HAP-1 (cell line): ENCODE measurements at regions not wholly inside any gene's neighbourhood (a gene's known extent, or its start where the extent isn't known, plus 50 kb on each side); places are given as distances from the start of the nearest gene placed in this dataset.
"Not testable (repeated sequence)": the region's sequence is repeated elsewhere in the genome, so short reads cannot be mapped to it uniquely, and the experiment has no call there.

Source experiments
- DNase-seq, 2 experiments: peaks; one replicate each; pipeline ENCODE4 v3.0.0-alpha.2; 2016 to 2020; ENCODE audit warnings: low spot score in 2 of 2
- H3K27me3 ChIP-seq: fragments of 250-450 bp; sonication (Bioruptor Pico); 2 replicates; pipeline ENCODE4 v1.5.1; 2020; ENCODE audit warnings: low read depth, mild to moderate bottlenecking, moderate library complexity
- H3K36me3 ChIP-seq: fragments of 250-450 bp; sonication (Bioruptor Pico); replicated peaks from 2 replicates; pipeline ENCODE4 v1.5.1; 2020; ENCODE audit warnings: mild to moderate bottlenecking
- H3K4me1 ChIP-seq: fragments of 250-450 bp; sonication (Bioruptor Pico); 2 replicates; pipeline ENCODE4 v1.5.1; 2020; ENCODE audit warnings: mild to moderate bottlenecking
- H3K4me3 ChIP-seq: fragments of 250-450 bp; sonication (Bioruptor Pico); 2 replicates; pipeline ENCODE4 v1.5.1; 2020; ENCODE audit warnings: mild to moderate bottlenecking, moderate library complexity
- H3K9me3 ChIP-seq: fragments of 250-450 bp; sonication (Bioruptor Pico); 2 replicates; pipeline ENCODE4 v1.5.1; 2020; ENCODE audit warnings: mild to moderate bottlenecking, moderate library complexity
- in situ Hi-C: fragments of 300-500 bp; cut with MboI; formaldehyde crosslinking; loops from 3 replicates; pipeline ENCODE4 v1.14.3; 2020; ENCODE audit warnings: low sequenced_read_pairs, inconsistent platforms, mixed read lengths

- H3K27me3 ChIP-seq, DNase-seq, H3K36me3 ChIP-seq, H3K4me3 ChIP-seq, in situ Hi-C loops, H3K9me3 ChIP-seq, H3K4me1 ChIP-seq: not testable (repeated sequence)
These were observed 315.4 kb downstream of the NAF1 start for GRCh38 chr4:162851241-162851758.

- no peaks in the 10 kb centered on the region for H3K9me3 ChIP-seq
- no peak for DNase-seq
- in situ Hi-C loops, result no loop called here
- H3K4me3 ChIP-seq, result no peak overlapping the region
- no peaks in the 10 kb centered on the region for H3K36me3 ChIP-seq
- no peaks in the 10 kb centered on the region for H3K27me3 ChIP-seq
- H3K4me1 ChIP-seq, result no peaks in the 10 kb centered on the region
These were observed 316.8 kb downstream of the NAF1 start for GRCh38 chr4:162849937-162850336.

GRCh38 chr4:162847945-162848549, 318.6 kb downstream of the NAF1 start:
- Histone ChIP-seq H3K4me1 (no peaks in the 10 kb centered on the region), H3K9me3 (no peaks in the 10 kb centered on the region), H3K4me3 (no peak overlapping the region), H3K36me3 (no peaks in the 10 kb centered on the region), H3K27me3 (no peaks in the 10 kb centered on the region)
- no peak for DNase-seq
- in situ Hi-C loops, result no loop called here

- in situ Hi-C loops, result no loop called here
- no peak for DNase-seq
- H3K36me3 ChIP-seq, result no peaks in the 10 kb centered on the region
- H3K27me3 ChIP-seq, result no peaks in the 10 kb centered on the region
- H3K4me1 ChIP-seq, result no peaks in the 10 kb centered on the region
- H3K9me3 ChIP-seq, result no peaks in the 10 kb centered on the region
- H3K4me3 ChIP-seq, result no peak overlapping the region
These were observed 324.9 kb downstream of the NAF1 start for GRCh38 chr4:162841753-162842152.

- Histone ChIP-seq H3K36me3 (no peaks in the 10 kb centered on the region), H3K4me1 (no peaks in the 10 kb centered on the region), H3K4me3 (no peak overlapping the region), H3K27me3 (no peaks in the 10 kb centered on the region), H3K9me3 (no peaks in the 10 kb centered on the region)
- DNase-seq, result no peak
- in situ Hi-C loops, result no loop called here
These were observed 326.9 kb downstream of the NAF1 start for GRCh38 chr4:162839814-162840213.

- Histone ChIP-seq H3K36me3 (no peaks in the 10 kb centered on the region), H3K4me1 (no peaks in the 10 kb centered on the region), H3K4me3 (no peak overlapping the region), H3K9me3 (no peaks in the 10 kb centered on the region), H3K27me3 (no peaks in the 10 kb centered on the region)
- in situ Hi-C loops, result no loop called here
- no peak for DNase-seq
These were observed 328.0 kb downstream of the NAF1 start for GRCh38 chr4:162838671-162839070.

- DNase-seq, result no peak
- no peaks in the 10 kb centered on the region for H3K27me3 ChIP-seq
- no peaks in the 10 kb centered on the region for H3K4me1 ChIP-seq
- H3K4me3 ChIP-seq, result no peak overlapping the region
- H3K36me3 ChIP-seq, result no peaks in the 10 kb centered on the region
- no peaks in the 10 kb centered on the region for H3K9me3 ChIP-seq
- in situ Hi-C loops, result no loop called here
These were observed 329.0 kb downstream of the NAF1 start for GRCh38 chr4:162837679-162838078.

GRCh38 chr4:162837241-162837640, 329.4 kb downstream of the NAF1 start:
- no peak overlapping the region for H3K4me3 ChIP-seq
- in situ Hi-C loops, result no loop called here
- H3K27me3 ChIP-seq, result no peaks in the 10 kb centered on the region
- no peak for DNase-seq
- no peaks in the 10 kb centered on the region for H3K36me3 ChIP-seq
- no peaks in the 10 kb centered on the region for H3K4me1 ChIP-seq
- no peaks in the 10 kb centered on the region for H3K9me3 ChIP-seq

GRCh38 chr4:162836773-162837172, 329.9 kb downstream of the NAF1 start:
- in situ Hi-C loops, result no loop called here

GRCh38 chr4:162836258-162836657, 330.4 kb downstream of the NAF1 start:
- H3K36me3 ChIP-seq, in situ Hi-C loops, H3K4me1 ChIP-seq, H3K9me3 ChIP-seq, DNase-seq, H3K27me3 ChIP-seq, H3K4me3 ChIP-seq: not testable (repeated sequence)

More at GRCh38 chr4:162836773-162837172, 329.9 kb downstream of the NAF1 start:
- H3K27me3 ChIP-seq, result no peaks in the 10 kb centered on the region
- no peaks in the 10 kb centered on the region for H3K9me3 ChIP-seq
- H3K4me1 ChIP-seq, result no peaks in the 10 kb centered on the region
- H3K4me3 ChIP-seq, result no peak overlapping the region
- H3K36me3 ChIP-seq, result no peaks in the 10 kb centered on the region
- DNase-seq, result no peak

GRCh38 chr4:162830899-162831298, 335.8 kb downstream of the NAF1 start:
- Histone ChIP-seq H3K36me3 (no peaks in the 10 kb centered on the region), H3K4me3 (no peak overlapping the region)
- in situ Hi-C loops, result no loop called here

GRCh38 chr4:162817374-162817773, 349.3 kb downstream of the NAF1 start:
- H3K36me3 ChIP-seq, H3K27me3 ChIP-seq, in situ Hi-C loops, H3K9me3 ChIP-seq, H3K4me1 ChIP-seq, H3K4me3 ChIP-seq, DNase-seq: not testable (repeated sequence)

More at GRCh38 chr4:162830899-162831298, 335.8 kb downstream of the NAF1 start:
- no peaks in the 10 kb centered on the region for H3K4me1 ChIP-seq
- DNase-seq, result no peak
- H3K27me3 ChIP-seq, result no peaks in the 10 kb centered on the region
- H3K9me3 ChIP-seq, result no peaks in the 10 kb centered on the region

- DNase-seq, result no peak
- in situ Hi-C loops, result no loop called here
- no peaks in the 10 kb centered on the region for H3K36me3 ChIP-seq
- no peaks in the 10 kb centered on the region for H3K9me3 ChIP-seq
- H3K27me3 ChIP-seq, result no peaks in the 10 kb centered on the region
- no peaks in the 10 kb centered on the region for H3K4me1 ChIP-seq
- H3K4me3 ChIP-seq, result no peak overlapping the region
These were observed 362.3 kb downstream of the NAF1 start for GRCh38 chr4:162804351-162804924.

GRCh38 chr4:162803378-162803777, 363.3 kb downstream of the NAF1 start:
- no peak for DNase-seq
- no peak overlapping the region for H3K4me3 ChIP-seq
- no peaks in the 10 kb centered on the region for H3K27me3 ChIP-seq
- no peaks in the 10 kb centered on the region for H3K36me3 ChIP-seq
- in situ Hi-C loops, result no loop called here
- no peaks in the 10 kb centered on the region for H3K4me1 ChIP-seq
- H3K9me3 ChIP-seq, result no peaks in the 10 kb centered on the region

- Histone ChIP-seq H3K36me3 (no peaks in the 10 kb centered on the region), H3K27me3 (no peaks in the 10 kb centered on the region), H3K9me3 (no peaks in the 10 kb centered on the region), H3K4me1 (peaks cover 15% of the 10 kb centered on the region), H3K4me3 (no peak overlapping the region)
- in situ Hi-C loops, result no loop called here
- DNase-seq, result no peak
These were observed 369.6 kb downstream of the NAF1 start for GRCh38 chr4:162797108-162797507.
